GM19452 (cell line): ENCODE measurements at regions not wholly inside any gene's neighbourhood (a gene's known extent, or its start where the extent isn't known, plus 50 kb on each side); places are given as distances from the start of the nearest gene placed in this dataset.

ENCODE experiments used
- ATAC-seq: cut with Tn5 transposase; IDR thresholded peaks from one replicate; pipeline ENCODE4 v1.9.1; 2021; ENCODE audit not compliant: unreplicated experiment

- ATAC-seq, result no peak
Measured at GRCh38 chr1:224564454-224565084, 51.5 kb upstream of the CNIH3 start.

GRCh38 chr1:224565186-224565585 lies 50.9 kb upstream of the CNIH3 start:
- no peak for ATAC-seq

DNA sequence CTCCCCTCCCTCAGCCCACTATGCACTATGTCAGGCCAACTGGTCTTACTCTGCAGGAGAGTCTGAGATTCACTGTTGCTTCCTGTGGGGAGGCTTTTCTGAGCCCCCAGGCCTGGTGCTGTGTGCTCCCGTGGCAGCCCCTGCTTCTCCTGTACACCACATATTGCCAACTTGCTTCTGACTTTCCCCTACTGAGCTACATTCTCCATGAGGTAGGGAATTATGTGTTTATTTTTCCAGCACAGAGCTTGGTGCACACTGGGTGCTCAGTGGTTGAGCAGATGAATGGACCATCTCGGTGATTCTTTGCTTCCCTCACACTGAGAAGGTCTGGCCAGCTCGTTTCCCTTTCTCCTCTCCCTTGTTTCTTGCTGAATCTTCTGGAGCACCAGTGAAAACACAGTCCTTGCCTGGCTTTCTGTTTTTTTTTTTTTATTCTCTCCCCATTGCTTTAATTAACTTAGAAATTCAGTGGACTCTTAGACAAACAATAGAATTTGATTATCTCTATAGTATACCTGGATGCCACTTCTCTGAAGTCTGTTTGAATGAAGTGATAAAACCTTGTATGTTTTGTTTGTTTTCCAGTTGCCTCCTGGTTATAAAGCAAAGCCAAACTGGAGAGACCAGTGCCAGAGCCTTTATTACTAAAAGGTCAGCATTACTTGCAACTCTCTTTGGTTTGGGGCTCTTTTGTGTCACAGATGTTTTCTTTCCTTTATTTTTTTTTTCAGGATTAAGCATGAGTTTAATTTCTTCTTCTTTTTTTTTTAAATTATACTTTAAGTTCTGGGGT lies 50.3 kb upstream of the CNIH3 start:
- no peak for ATAC-seq
